ENCODE measurements at regions not wholly inside any gene's neighbourhood (a gene's known extent, or its start where the extent isn't known, plus 50 kb on each side); places are given as distances from the start of the nearest gene placed in this dataset.

GRCh38 chr4:23149815-23150214 is 457.1 kb downstream of the GBA3 start:
- TF ChIP-seq CTCF (IDR thresholded peaks at IDR 0.05) = no peak
- TF ChIP-seq POLR2A (IDR thresholded peaks at IDR 0.05) = no peak
